Left lung (tissue), 4 donors: ENCODE measurements at regions not wholly inside any gene's neighbourhood (a gene's known extent, or its start where the extent isn't known, plus 50 kb on each side); places are given as distances from the start of the nearest gene placed in this dataset.

Experiments used
- ATAC-seq: fragments of 200-7000 bp; cut with Tn5 transposase; one replicate; pipeline ENCODE4 v1.9.1; 2020; ENCODE audit warnings: moderate library complexity
- DNase-seq, 4 donors: peaks; one replicate each; pipeline ENCODE4 v3.0.0-alpha.2; 2013 to 2020
- H3K27ac ChIP-seq, 2 donors: fragments of 200-600 bp; sonication (generic) in 1 of 2; one replicate each; pipeline versions ENCODE4 v1.5.0 to v1.8.0; 2020 to 2021
- H3K27me3 ChIP-seq, 2 donors: fragments of 200-600 bp; sonication (generic) in 1 of 2; one replicate each; pipeline versions ENCODE4 v1.5.0 to v1.8.0; 2020 to 2021
- H3K36me3 ChIP-seq, 2 donors: fragments of 200-600 bp; sonication (generic) in 1 of 2; one replicate each; pipeline versions ENCODE4 v1.5.0 to v1.8.0; 2020 to 2021
- H3K4me1 ChIP-seq, 2 donors: fragments of 200-600 bp; one replicate each; pipeline ENCODE4 v1.8.0; 2021
- H3K4me3 ChIP-seq, 2 donors: fragments of 200-600 bp; sonication (generic) in 1 of 2; one replicate each; pipeline versions ENCODE4 v1.5.0 to v1.8.0; 2020 to 2021; ENCODE audit warnings: mild to moderate bottlenecking in 1 of 2
- H3K9me3 ChIP-seq, 2 donors: fragments of 200-600 bp; sonication (generic) in 1 of 2; one replicate each; pipeline versions ENCODE4 v1.5.0 to v1.8.0; 2020 to 2021
- CTCF ChIP-seq, 2 donors: fragments of 200-600 bp; sonication (generic) in 1 of 2; IDR thresholded peaks; one replicate each; pipeline versions ENCODE4 v1.5.0 to v1.8.0; 2021; ENCODE audit warnings: antibody characterized with exemption in 2 of 2
- intact Hi-C, 2 donors: fragments of 100-400 bp; cut with DNase I; formaldehyde crosslinking; loops; one replicate each; pipeline versions ENCODE4 v1.11.2 to v1.14.2; 2022
- donor health status: DM: no; HTN: yes; CAD: no.
- donor health status: DM: no; HTN: no; CAD: no.

DNA sequence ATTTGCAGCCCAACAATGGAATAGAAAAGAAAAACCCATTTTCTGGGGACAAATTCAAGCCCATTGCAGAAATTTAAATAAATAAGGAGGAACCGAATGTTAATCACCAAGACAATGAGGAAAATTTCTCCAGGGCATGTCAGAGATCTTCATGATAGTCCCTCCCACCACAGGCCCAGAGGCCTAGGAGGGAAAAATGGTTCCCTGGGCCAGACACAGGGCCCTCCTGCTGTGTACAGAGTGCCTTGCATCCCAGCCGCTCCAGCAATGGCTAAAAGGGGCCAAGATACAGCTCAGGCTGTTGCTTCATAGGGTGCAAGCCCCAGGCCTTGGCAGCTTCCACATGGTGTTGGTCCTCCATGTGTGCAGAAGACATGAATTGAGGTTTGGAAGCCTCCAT lies 73.4 kb upstream of the FOXE1 start:
- Histone ChIP-seq H3K27me3 (peaks cover 0 to 16% of the 10 kb centered on the region in 2 donors), H3K36me3 (no peaks in the 10 kb centered on the region), H3K4me3 (no peak overlapping the region), H3K9me3 (peaks cover 4 to 20% of the 10 kb centered on the region in 2 donors), H3K27ac (no peak overlapping the region), H3K4me1 (no peaks in the 10 kb centered on the region)
- intact Hi-C loops, result no loop called here
- no peak for TF ChIP-seq CTCF (IDR thresholded peaks at IDR 0.05)
- ATAC-seq, result no peak
- no peak for DNase-seq

- DNase-seq (no peak), ATAC-seq (no peak)
- Histone ChIP-seq H3K27me3 (peaks cover 0 to 17% of the 10 kb centered on the region in 2 donors), H3K9me3 (peaks cover 4 to 20% of the 10 kb centered on the region in 2 donors), H3K36me3 (no peaks in the 10 kb centered on the region), H3K4me1 (no peaks in the 10 kb centered on the region), H3K27ac (no peak overlapping the region), H3K4me3 (no peak overlapping the region)
- TF ChIP-seq CTCF (IDR thresholded peaks at IDR 0.05), result no peak
- intact Hi-C loops, result no loop called here
These were observed 71.1 kb upstream of the FOXE1 start for GRCh38 chr9:97781902-97782301.

DNA sequence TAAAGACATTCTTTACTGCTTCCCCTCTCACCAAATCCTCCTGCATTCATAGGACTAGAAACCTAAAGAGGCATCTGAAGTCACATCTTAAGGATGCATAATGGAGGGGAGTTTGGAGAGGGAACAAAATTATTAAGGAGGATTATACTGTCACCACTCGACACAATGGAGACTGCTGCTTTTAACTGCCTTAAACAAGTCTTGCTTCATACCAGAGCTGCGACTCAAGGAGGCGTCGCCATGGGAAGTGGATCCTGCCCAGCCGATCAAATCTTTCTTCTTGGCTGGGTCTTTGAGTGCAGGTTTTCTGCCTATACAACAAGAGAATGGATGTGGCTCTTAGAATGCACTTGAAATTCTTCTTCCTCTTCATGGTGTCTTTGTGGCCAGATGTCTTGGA lies 66.7 kb upstream of the FOXE1 start:
- no peaks in the 10 kb centered on the region for H3K4me1 ChIP-seq
- no peaks in the 10 kb centered on the region for H3K9me3 ChIP-seq
- ATAC-seq, result peak; percentile 53
- no peaks in the 10 kb centered on the region for H3K36me3 ChIP-seq
- intact Hi-C loops, result no loop called here
- H3K27me3 ChIP-seq, result peaks cover 0 to 24% of the 10 kb centered on the region in 2 donors
- no peak overlapping the region for H3K27ac ChIP-seq
- no peak for TF ChIP-seq CTCF (IDR thresholded peaks at IDR 0.05)
- no peak for DNase-seq
- H3K4me3 ChIP-seq, result no peak overlapping the region

DNA sequence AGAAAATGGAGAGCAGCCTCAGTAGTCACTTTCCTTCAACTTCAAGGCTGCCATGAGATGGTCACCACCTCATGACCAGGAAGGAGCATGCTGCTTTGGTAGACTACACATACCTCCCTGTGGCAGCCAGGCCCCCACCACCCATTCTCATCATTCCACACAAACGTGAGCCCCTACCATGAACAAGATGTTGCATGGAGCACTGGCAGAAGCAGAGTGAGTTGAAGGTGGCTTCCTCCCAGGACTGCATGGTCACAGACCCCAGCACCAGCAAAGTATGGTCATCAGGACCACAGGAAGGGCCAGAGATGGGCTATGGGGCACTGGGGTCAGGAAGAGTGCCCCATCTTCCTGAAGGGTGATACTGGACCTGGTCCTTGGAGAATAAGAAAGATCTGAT lies 65.5 kb upstream of the FOXE1 start:
- no peak for ATAC-seq
- TF ChIP-seq CTCF (IDR thresholded peaks at IDR 0.05), result no peak
- intact Hi-C loops, result no loop called here

DNA sequence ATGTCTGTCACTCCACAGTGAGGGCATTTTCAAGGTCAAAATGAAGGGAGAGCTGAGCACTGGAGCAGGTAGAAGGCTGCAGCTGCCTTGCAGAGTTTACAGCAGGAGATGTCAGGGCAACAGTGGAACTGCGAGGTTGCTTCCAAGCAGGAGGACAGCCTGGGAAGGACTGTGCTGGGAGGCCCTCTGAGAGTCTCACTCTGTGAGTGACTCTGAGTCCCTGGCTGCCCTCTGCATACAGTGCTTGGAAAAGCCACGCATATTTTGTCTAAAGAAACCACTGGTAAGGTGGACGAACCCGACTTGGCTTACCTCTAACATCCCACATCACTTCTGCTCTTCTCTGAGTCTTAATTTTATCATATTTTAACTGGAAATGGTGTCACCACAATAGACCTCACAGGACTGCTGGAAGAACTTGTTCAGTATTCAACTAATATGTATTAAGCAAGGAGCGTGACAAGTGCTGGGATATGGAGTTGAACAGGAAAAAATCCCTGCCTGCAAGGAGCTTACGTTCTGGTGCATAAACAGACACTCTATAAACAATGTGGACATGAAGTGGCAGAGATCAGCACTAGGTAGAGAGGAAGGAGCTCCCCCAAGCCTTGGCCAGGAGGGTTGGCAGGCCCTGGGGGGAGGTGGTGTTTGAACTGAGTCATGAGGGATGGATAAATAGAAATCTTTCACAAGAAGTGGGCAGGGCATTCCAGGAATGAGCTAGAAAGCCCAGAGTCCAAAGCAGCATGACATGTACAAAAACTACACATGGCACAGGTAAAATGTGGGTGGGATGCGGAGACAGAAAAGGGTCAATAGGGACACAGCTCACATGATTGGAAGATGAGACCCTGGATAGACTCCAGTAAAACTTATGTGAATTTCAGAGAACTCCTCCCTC lies 64.0 kb upstream of the FOXE1 start:
- DNase-seq (no peak), ATAC-seq (no peak)
- peaks cover 0 to 27% of the 10 kb centered on the region in 2 donors for H3K27me3 ChIP-seq
- intact Hi-C loops, result no loop called here
- no peaks in the 10 kb centered on the region for H3K36me3 ChIP-seq
- no peak for TF ChIP-seq CTCF (IDR thresholded peaks at IDR 0.05)
- H3K4me1 ChIP-seq, result no peaks in the 10 kb centered on the region
- H3K4me3 ChIP-seq, result no peak overlapping the region
- no peaks in the 10 kb centered on the region for H3K9me3 ChIP-seq
- H3K27ac ChIP-seq, result no peak overlapping the region

More for the DNA sequence above, 65.5 kb upstream of the FOXE1 start:
- no peak for DNase-seq
- no peak overlapping the region for H3K27ac ChIP-seq
- no peaks in the 10 kb centered on the region for H3K9me3 ChIP-seq
- no peaks in the 10 kb centered on the region for H3K36me3 ChIP-seq
- H3K27me3 ChIP-seq, result peaks cover 0 to 28% of the 10 kb centered on the region in 2 donors
- no peaks in the 10 kb centered on the region for H3K4me1 ChIP-seq
- H3K4me3 ChIP-seq, result no peak overlapping the region
